WERI-Rb-1 (cell line): ENCODE measurements at regions not wholly inside any gene's neighbourhood (a gene's known extent, or its start where the extent isn't known, plus 50 kb on each side); places are given as distances from the start of the nearest gene placed in this dataset.
"Not testable (repeated sequence)": the region's sequence is repeated elsewhere in the genome, so short reads cannot be mapped to it uniquely, and the experiment has no call there.

ENCODE experiments used
- DNase-seq: peaks from one replicate; pipeline ENCODE4 v3.0.0-alpha.2; 2020
- H3K27ac ChIP-seq: fragments of 250-450 bp; sonication (Bioruptor Pico); 2 replicates; pipeline ENCODE4 v1.5.1; 2020; ENCODE audit warnings: mild to moderate bottlenecking, moderate library complexity
- H3K27me3 ChIP-seq: fragments of 250-450 bp; sonication (Bioruptor Pico); 2 replicates; pipeline ENCODE4 v1.5.1; 2021; ENCODE audit warnings: mild to moderate bottlenecking, low read depth, moderate library complexity; ENCODE audit not compliant: insufficient read depth, severe bottlenecking
- H3K36me3 ChIP-seq: fragments of 250-450 bp; sonication (Bioruptor Pico); 2 replicates; pipeline ENCODE4 v1.5.1; 2020; ENCODE audit warnings: mild to moderate bottlenecking, moderate library complexity
- H3K4me3 ChIP-seq: 2 replicates; pipeline ENCODE4 v1.5.1; 2011; ENCODE audit warnings: low read depth, mild to moderate bottlenecking, control low read depth, low read length
- H3K9me3 ChIP-seq: fragments of 250-450 bp; sonication (Bioruptor Pico); 2 replicates; pipeline ENCODE4 v1.5.1; 2021; ENCODE audit warnings: mild to moderate bottlenecking, moderate library complexity; ENCODE audit not compliant: severe bottlenecking
- TF ChIP-seq, protein P1 (sequence below): IDR thresholded peaks from 2 replicates; pipeline ENCODE4 v1.5.1; 2011; ENCODE audit warnings: low read depth, mild to moderate bottlenecking, control low read depth, inconsistent platforms, low read length

DNA sequence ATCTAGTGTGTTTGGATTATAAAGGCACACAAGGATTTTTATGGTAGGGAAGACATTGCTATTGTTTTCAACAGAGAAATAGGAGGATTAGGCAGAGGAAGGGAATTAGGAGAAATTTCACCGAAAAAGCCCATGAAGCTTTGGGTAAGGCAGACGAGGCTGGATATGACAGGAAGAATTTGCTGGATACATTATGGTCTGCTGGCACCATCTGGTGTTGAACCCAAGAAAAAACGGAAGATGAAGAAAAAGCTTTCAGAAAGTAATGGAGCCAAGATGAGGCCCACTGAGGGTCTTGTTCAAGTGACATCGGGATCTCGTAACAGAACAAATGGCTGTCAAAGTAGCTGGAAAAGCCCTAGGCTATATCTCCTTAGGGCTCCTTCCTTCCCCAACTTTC, 56.5 kb downstream of the OR2J2 start:
- DNase-seq: no peak
- TF ChIP-seq, protein P1, sequence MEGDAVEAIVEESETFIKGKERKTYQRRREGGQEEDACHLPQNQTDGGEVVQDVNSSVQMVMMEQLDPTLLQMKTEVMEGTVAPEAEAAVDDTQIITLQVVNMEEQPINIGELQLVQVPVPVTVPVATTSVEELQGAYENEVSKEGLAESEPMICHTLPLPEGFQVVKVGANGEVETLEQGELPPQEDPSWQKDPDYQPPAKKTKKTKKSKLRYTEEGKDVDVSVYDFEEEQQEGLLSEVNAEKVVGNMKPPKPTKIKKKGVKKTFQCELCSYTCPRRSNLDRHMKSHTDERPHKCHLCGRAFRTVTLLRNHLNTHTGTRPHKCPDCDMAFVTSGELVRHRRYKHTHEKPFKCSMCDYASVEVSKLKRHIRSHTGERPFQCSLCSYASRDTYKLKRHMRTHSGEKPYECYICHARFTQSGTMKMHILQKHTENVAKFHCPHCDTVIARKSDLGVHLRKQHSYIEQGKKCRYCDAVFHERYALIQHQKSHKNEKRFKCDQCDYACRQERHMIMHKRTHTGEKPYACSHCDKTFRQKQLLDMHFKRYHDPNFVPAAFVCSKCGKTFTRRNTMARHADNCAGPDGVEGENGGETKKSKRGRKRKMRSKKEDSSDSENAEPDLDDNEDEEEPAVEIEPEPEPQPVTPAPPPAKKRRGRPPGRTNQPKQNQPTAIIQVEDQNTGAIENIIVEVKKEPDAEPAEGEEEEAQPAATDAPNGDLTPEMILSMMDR: peak; percentile 20; the same call in 1 of the 2 replicates
- H3K27ac ChIP-seq: no peak overlapping the region
- H3K4me3 ChIP-seq: no peak overlapping the region
- H3K9me3 ChIP-seq: peaks cover 4% of the 10 kb centered on the region
- no peaks in the 10 kb centered on the region for H3K36me3 ChIP-seq
- peaks cover 98% of the 10 kb centered on the region for H3K27me3 ChIP-seq

DNA sequence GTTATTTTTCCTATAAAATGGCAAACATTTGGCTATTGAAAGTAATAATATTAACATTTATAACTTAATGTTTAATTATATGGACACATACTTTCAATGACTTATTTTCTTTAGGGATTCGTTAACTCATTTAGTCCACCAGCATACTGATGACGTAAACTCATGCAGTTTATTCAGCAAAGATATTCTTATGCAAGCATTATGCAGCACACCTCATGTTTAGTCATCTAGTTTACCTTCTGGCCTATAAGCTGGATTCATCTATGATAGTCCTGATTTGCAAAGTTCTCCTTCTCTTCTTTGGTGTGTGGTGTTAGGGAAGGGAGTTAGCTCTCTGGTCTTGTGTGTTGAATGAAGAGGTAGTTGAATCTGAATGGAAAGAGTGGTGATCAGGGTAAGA, 60.0 kb downstream of the OR2J2 start:
- TF ChIP-seq, protein P1: no peak
- Histone ChIP-seq H3K36me3 (no peaks in the 10 kb centered on the region), H3K27me3 (peaks cover 94% of the 10 kb centered on the region), H3K9me3 (peaks cover 6% of the 10 kb centered on the region), H3K4me3 (no peak overlapping the region), H3K27ac (no peak overlapping the region)
- no peak for DNase-seq

DNA sequence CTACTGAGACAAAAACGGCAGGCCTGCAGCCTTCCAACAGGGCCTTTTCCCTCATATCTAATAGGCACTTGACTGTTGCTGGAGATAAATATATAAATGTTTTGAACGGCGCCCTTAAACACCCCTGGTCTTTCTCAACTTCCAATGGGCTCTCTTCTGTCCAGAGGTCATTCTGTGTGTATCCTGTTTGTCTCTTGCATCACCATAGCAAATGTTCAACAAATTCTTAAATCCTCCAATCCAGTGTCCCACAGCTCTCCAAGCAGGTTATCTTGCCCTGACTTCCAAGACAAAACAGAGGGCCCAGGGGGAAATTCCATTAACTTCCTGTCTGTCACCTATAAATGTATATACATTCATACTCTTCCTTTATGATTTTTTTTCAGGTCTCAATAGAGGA, 62.0 kb downstream of the OR2J2 start:
- TF ChIP-seq, protein P1: no peak
- H3K4me3 ChIP-seq: no peak overlapping the region
- DNase-seq: no peak

DNA sequence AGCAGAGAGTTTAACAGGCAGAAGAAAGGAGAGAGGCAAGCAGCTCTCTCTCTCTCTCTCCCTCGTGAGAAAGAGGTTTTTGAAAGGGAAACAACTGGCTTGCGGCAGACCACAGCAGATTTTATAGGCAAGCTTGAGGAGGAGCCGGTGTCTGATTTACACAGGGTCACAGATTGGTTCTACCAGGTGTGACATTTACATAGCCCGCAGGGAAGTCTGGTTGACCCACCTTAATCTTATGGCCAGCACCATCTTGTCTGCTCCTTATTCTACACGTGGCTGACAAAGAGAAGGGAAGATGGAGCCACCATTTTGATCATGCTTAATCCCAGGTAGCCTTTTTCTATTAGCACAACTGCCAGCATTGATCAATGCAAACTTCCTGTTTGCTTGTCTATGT, 65.4 kb downstream of the OR2J2 start:
- Histone ChIP-seq H3K27me3 (peaks cover 75% of the 10 kb centered on the region), H3K9me3 (peaks cover 2% of the 10 kb centered on the region), H3K36me3 (no peaks in the 10 kb centered on the region), H3K4me3 (no peak overlapping the region), H3K27ac (no peak overlapping the region)
- DNase-seq: no peak
- TF ChIP-seq, protein P1: no peak

More for the DNA sequence above, 62.0 kb downstream of the OR2J2 start:
- H3K27me3 ChIP-seq: peaks cover 93% of the 10 kb centered on the region
- no peak overlapping the region for H3K27ac ChIP-seq
- H3K9me3 ChIP-seq: peaks cover 6% of the 10 kb centered on the region
- no peaks in the 10 kb centered on the region for H3K36me3 ChIP-seq

DNA sequence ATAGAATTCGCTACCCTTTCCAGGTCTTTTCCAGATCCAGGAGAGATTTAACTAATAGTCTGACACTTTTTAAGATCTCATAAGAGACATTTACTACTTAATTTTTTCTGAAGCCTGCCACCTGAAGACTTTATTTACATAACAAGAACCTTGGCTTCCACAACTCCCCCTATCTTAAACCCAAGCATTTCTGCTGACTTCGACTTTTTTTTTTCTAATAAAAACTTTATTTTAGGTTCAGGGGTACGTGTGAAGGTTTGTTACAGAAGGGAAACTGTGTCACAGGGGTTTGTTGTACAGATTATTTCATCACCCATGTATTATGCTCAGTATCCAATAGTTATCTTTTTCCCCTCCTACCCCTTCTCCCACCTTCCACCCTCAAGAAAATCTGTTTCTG, 64.9 kb upstream of the OR14J1 start:
- H3K9me3 ChIP-seq: peaks cover 2% of the 10 kb centered on the region
- DNase-seq: no peak
- H3K27ac ChIP-seq: no peak overlapping the region
- TF ChIP-seq, protein P1: no peak
- H3K27me3 ChIP-seq: peaks cover 75% of the 10 kb centered on the region
- no peaks in the 10 kb centered on the region for H3K36me3 ChIP-seq
- no peak overlapping the region for H3K4me3 ChIP-seq

DNA sequence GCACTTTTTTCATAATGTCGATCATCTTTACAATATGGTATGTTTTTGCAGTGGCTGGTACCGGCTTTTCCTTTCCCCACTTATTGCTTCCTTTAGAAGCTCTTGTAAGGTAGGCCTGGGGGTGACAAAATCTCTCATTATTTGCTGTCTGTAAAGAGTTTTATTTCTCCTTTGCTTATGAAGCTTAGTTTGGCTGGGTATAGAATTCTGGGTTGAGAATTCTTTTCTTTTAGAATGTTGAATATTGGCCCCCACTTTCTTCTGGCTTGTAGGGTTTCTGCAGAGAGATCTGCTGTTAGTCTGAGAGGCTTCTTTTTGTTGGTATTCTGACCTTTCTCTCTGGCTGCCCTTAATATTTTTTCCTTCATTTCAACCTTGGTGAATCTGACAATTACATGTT, 58.5 kb upstream of the OR14J1 start:
- H3K27me3 ChIP-seq: peaks cover 74% of the 10 kb centered on the region
- not testable (repeated sequence) for H3K4me3 ChIP-seq, H3K36me3 ChIP-seq, DNase-seq, H3K27ac ChIP-seq
- peaks cover 10% of the 10 kb centered on the region for H3K9me3 ChIP-seq
